ENCODE measurements at regions not wholly inside any gene's neighbourhood (a gene's known extent, or its start where the extent isn't known, plus 50 kb on each side); places are given as distances from the start of the nearest gene placed in this dataset.
"Not testable (repeated sequence)": the region's sequence is repeated elsewhere in the genome, so short reads cannot be mapped to it uniquely, and the experiment has no call there.

GRCh38 chr11:13136272-13136596 lies 127.1 kb downstream of the RASSF10 start:
- no peak for DNase-seq

GRCh38 chr11:13137844-13138301 lies 128.8 kb downstream of the RASSF10 start:
- no peak for DNase-seq

- DNase-seq = not testable (repeated sequence)
These were observed 130.0 kb downstream of the RASSF10 start for GRCh38 chr11:13139085-13139484.

- peak; percentile 70 for DNase-seq
These were observed 131.1 kb downstream of the RASSF10 start for GRCh38 chr11:13140028-13140870.

- no peak for DNase-seq
These were observed 131.9 kb downstream of the RASSF10 start for GRCh38 chr11:13140873-13141655.

- no peak for DNase-seq
These were observed 132.9 kb downstream of the RASSF10 start for GRCh38 chr11:13141731-13142709.

GRCh38 chr11:13143486-13144297 lies 133.9 kb upstream of the BMAL1 start:
- DNase-seq = no peak

- no peak for DNase-seq
These were observed 132.1 kb upstream of the BMAL1 start for GRCh38 chr11:13145461-13145860.

GRCh38 chr11:13149991-13150390 lies 127.6 kb upstream of the BMAL1 start:
- peak; percentile 29 for DNase-seq

- DNase-seq = no peak
These were observed 127.1 kb upstream of the BMAL1 start for GRCh38 chr11:13150487-13150886.

- no peak for DNase-seq
These were observed 125.3 kb upstream of the BMAL1 start for GRCh38 chr11:13152264-13152663.

GRCh38 chr11:13152736-13153541 lies 124.7 kb upstream of the BMAL1 start:
- no peak for DNase-seq

- DNase-seq = not testable (repeated sequence)
These were observed 123.2 kb upstream of the BMAL1 start for GRCh38 chr11:13154374-13154773.

GRCh38 chr11:13160346-13160745 lies 117.2 kb upstream of the BMAL1 start:
- DNase-seq = no peak

- no peak for DNase-seq
These were observed 116.8 kb upstream of the BMAL1 start for GRCh38 chr11:13160806-13161205.

- no peak for DNase-seq
These were observed 114.4 kb upstream of the BMAL1 start for GRCh38 chr11:13163158-13163557.

GRCh38 chr11:13166036-13166435 lies 111.6 kb upstream of the BMAL1 start:
- DNase-seq = no peak

GRCh38 chr11:13168271-13168670 lies 109.3 kb upstream of the BMAL1 start:
- no peak for DNase-seq

GRCh38 chr11:13169709-13170108 lies 107.9 kb upstream of the BMAL1 start:
- DNase-seq = no peak

GRCh38 chr11:13174090-13174489 lies 103.5 kb upstream of the BMAL1 start:
- no peak for DNase-seq
